ENCODE measurements at regions not wholly inside any gene's neighbourhood (a gene's known extent, or its start where the extent isn't known, plus 50 kb on each side); places are given as distances from the start of the nearest gene placed in this dataset.

GRCh38 chr20:60125513-60125912 lies 167.3 kb downstream of the CDH26 start:
- intact Hi-C loops (cut with micrococcal nuclease), result no loop called here

GRCh38 chr20:60126975-60127374 lies 168.8 kb downstream of the CDH26 start:
- intact Hi-C loops (cut with micrococcal nuclease), result no loop called here

- intact Hi-C loops (cut with micrococcal nuclease), result no loop called here
These were observed 173.2 kb downstream of the CDH26 start for GRCh38 chr20:60131375-60131774.

- intact Hi-C loops (cut with micrococcal nuclease), result no loop called here
These were observed 174.1 kb downstream of the CDH26 start for GRCh38 chr20:60132162-60132826.

GRCh38 chr20:60132827-60133670 lies 174.8 kb downstream of the CDH26 start:
- intact Hi-C loops (cut with micrococcal nuclease), result no loop called here

GRCh38 chr20:60135276-60135675 lies 177.1 kb downstream of the CDH26 start:
- intact Hi-C loops (cut with micrococcal nuclease), result loop anchor here (5.0 kb wide), 1 partner anchor 72 kb away; no protein-coding TSS in a partner anchor

GRCh38 chr20:60136645-60137401 lies 178.6 kb downstream of the CDH26 start:
- intact Hi-C loops (cut with micrococcal nuclease), result loop anchor here (1.0 to 5.0 kb wide), 3 partner anchors 70 to 126 kb away; no protein-coding TSS in a partner anchor

GRCh38 chr20:60137657-60138245 lies 179.5 kb downstream of the CDH26 start:
- intact Hi-C loops (cut with micrococcal nuclease), result loop anchor here (1.0 to 5.0 kb wide), 4 partner anchors 70 to 189 kb away; no protein-coding TSS in a partner anchor

- intact Hi-C loops (cut with micrococcal nuclease), result loop anchor here (2.0 to 5.0 kb wide), 2 partner anchors 69 to 190 kb away; no protein-coding TSS in a partner anchor
These were observed 180.3 kb downstream of the CDH26 start for GRCh38 chr20:60138256-60139220.

GRCh38 chr20:60139663-60140446 lies 181.6 kb downstream of the CDH26 start:
- intact Hi-C loops (cut with micrococcal nuclease), result loop anchor here (2.0 to 5.0 kb wide), 2 partner anchors 67 to 191 kb away; no protein-coding TSS in a partner anchor

GRCh38 chr20:60142587-60142986 lies 184.4 kb downstream of the CDH26 start:
- intact Hi-C loops (cut with micrococcal nuclease), result no loop called here

GRCh38 chr20:60143261-60143842 lies 185.1 kb downstream of the CDH26 start:
- intact Hi-C loops (cut with micrococcal nuclease), result no loop called here

- intact Hi-C loops (cut with micrococcal nuclease), result no loop called here
These were observed 186.2 kb downstream of the CDH26 start for GRCh38 chr20:60144404-60144803.

GRCh38 chr20:60144974-60145527 lies 186.8 kb downstream of the CDH26 start:
- intact Hi-C loops (cut with micrococcal nuclease), result no loop called here

- intact Hi-C loops (cut with micrococcal nuclease), result no loop called here
These were observed 188.8 kb downstream of the CDH26 start for GRCh38 chr20:60147004-60147403.

- intact Hi-C loops (cut with micrococcal nuclease), result no loop called here
These were observed 190.7 kb downstream of the CDH26 start for GRCh38 chr20:60148885-60149284.

- intact Hi-C loops (cut with micrococcal nuclease), result no loop called here
These were observed 194.6 kb downstream of the CDH26 start for GRCh38 chr20:60152792-60153191.

- intact Hi-C loops (cut with micrococcal nuclease), result no loop called here
These were observed 202.4 kb downstream of the CDH26 start for GRCh38 chr20:60160451-60161145.
